ENCODE measurements at regions not wholly inside any gene's neighbourhood (a gene's known extent, or its start where the extent isn't known, plus 50 kb on each side); places are given as distances from the start of the nearest gene placed in this dataset.

- TF ChIP-seq RAD21 (IDR thresholded peaks at IDR 0.05) (no peak), GABPA (IDR thresholded peaks at IDR 0.05 in 1 of 2, conservative IDR thresholded peaks at IDR 0.05 in 1 of 2) (no peak), JUND (IDR thresholded peaks at IDR 0.05) (no peak)
- TF ChIP-seq, protein P1, sequence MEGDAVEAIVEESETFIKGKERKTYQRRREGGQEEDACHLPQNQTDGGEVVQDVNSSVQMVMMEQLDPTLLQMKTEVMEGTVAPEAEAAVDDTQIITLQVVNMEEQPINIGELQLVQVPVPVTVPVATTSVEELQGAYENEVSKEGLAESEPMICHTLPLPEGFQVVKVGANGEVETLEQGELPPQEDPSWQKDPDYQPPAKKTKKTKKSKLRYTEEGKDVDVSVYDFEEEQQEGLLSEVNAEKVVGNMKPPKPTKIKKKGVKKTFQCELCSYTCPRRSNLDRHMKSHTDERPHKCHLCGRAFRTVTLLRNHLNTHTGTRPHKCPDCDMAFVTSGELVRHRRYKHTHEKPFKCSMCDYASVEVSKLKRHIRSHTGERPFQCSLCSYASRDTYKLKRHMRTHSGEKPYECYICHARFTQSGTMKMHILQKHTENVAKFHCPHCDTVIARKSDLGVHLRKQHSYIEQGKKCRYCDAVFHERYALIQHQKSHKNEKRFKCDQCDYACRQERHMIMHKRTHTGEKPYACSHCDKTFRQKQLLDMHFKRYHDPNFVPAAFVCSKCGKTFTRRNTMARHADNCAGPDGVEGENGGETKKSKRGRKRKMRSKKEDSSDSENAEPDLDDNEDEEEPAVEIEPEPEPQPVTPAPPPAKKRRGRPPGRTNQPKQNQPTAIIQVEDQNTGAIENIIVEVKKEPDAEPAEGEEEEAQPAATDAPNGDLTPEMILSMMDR (IDR thresholded peaks at IDR 0.05; ENCODE audit: low read depth, low read length, missing input control): no peak
- TF ChIP-seq, protein P2, sequence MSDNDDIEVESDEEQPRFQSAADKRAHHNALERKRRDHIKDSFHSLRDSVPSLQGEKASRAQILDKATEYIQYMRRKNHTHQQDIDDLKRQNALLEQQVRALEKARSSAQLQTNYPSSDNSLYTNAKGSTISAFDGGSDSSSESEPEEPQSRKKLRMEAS (IDR thresholded peaks at IDR 0.05): no peak
- TF ChIP-seq, protein P3, sequence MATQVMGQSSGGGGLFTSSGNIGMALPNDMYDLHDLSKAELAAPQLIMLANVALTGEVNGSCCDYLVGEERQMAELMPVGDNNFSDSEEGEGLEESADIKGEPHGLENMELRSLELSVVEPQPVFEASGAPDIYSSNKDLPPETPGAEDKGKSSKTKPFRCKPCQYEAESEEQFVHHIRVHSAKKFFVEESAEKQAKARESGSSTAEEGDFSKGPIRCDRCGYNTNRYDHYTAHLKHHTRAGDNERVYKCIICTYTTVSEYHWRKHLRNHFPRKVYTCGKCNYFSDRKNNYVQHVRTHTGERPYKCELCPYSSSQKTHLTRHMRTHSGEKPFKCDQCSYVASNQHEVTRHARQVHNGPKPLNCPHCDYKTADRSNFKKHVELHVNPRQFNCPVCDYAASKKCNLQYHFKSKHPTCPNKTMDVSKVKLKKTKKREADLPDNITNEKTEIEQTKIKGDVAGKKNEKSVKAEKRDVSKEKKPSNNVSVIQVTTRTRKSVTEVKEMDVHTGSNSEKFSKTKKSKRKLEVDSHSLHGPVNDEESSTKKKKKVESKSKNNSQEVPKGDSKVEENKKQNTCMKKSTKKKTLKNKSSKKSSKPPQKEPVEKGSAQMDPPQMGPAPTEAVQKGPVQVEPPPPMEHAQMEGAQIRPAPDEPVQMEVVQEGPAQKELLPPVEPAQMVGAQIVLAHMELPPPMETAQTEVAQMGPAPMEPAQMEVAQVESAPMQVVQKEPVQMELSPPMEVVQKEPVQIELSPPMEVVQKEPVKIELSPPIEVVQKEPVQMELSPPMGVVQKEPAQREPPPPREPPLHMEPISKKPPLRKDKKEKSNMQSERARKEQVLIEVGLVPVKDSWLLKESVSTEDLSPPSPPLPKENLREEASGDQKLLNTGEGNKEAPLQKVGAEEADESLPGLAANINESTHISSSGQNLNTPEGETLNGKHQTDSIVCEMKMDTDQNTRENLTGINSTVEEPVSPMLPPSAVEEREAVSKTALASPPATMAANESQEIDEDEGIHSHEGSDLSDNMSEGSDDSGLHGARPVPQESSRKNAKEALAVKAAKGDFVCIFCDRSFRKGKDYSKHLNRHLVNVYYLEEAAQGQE (IDR thresholded peaks at IDR 0.05): no peak
Observed at GRCh38 chrY:19541475-19542306, 202.8 kb downstream of the KDM5D start.

Data from liver (tissue), 3 donors.